Keratinocyte (primary cell): ENCODE measurements at regions not wholly inside any gene's neighbourhood (a gene's known extent, or its start where the extent isn't known, plus 50 kb on each side); places are given as distances from the start of the nearest gene placed in this dataset.

Experiments
- EZH2 ChIP-seq: IDR thresholded peaks from one replicate; pipeline ENCODE4 v1.6.1; 2012; ENCODE audit warnings: inconsistent platforms, mild to moderate bottlenecking, low read length, moderate library complexity
- TF ChIP-seq, protein P1 (sequence below), 3 experiments: IDR thresholded peaks in 1 of 3; conservative IDR thresholded peaks in 1 of 3; optimal IDR thresholded peaks in 1 of 3; 2 replicates in 2 of 3; 3 replicates in 1 of 3; pipeline versions ENCODE3 to v1.5.1; 2011; ENCODE audit warnings: low read length in 3 of 3, mild to moderate bottlenecking in 3 of 3, moderate library complexity in 2 of 3, control low read depth in 1 of 3, inconsistent platforms in 1 of 3; ENCODE audit not compliant: insufficient read depth in 2 of 3; ENCODE audit errors: extremely low read depth in 1 of 3

DNA sequence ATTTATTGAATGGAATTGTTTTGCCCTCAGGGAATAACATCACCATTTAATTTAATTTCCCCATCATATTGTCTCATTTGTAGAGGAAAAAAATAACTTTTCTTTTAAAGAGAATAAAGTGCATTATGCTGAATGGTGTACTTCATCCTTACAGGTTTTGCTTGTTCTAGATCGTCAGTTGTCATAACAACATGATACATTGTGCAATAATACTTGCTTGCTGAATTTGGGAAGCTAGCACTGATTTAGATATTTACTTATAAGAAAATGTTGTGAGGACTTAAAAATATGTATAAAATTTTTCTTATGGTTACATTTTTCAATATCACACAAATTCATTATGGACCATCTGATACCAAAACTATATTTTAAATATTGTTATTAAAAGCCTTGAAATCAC is 509.0 kb upstream of the POU3F2 start:
- TF ChIP-seq, protein P1, sequence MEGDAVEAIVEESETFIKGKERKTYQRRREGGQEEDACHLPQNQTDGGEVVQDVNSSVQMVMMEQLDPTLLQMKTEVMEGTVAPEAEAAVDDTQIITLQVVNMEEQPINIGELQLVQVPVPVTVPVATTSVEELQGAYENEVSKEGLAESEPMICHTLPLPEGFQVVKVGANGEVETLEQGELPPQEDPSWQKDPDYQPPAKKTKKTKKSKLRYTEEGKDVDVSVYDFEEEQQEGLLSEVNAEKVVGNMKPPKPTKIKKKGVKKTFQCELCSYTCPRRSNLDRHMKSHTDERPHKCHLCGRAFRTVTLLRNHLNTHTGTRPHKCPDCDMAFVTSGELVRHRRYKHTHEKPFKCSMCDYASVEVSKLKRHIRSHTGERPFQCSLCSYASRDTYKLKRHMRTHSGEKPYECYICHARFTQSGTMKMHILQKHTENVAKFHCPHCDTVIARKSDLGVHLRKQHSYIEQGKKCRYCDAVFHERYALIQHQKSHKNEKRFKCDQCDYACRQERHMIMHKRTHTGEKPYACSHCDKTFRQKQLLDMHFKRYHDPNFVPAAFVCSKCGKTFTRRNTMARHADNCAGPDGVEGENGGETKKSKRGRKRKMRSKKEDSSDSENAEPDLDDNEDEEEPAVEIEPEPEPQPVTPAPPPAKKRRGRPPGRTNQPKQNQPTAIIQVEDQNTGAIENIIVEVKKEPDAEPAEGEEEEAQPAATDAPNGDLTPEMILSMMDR (optimal IDR thresholded peaks at IDR 0.05 in 1 of 3, IDR thresholded peaks at IDR 0.05 in 1 of 3, conservative IDR thresholded peaks at IDR 0.05 in 1 of 3; ENCODE audit: extremely low read depth in 1 of 3, insufficient read depth in 2 of 3, low read length in 3 of 3) = no peak
- TF ChIP-seq EZH2 = no peak
